Left ventricle myocardium superior (tissue), 1 donor: ENCODE measurements at regions not wholly inside any gene's neighbourhood (a gene's known extent, or its start where the extent isn't known, plus 50 kb on each side); places are given as distances from the start of the nearest gene placed in this dataset.

Experiments
- ATAC-seq: fragments of 200-7000 bp; cut with Tn5 transposase; one replicate; pipeline ENCODE4 v1.9.1; 2020; ENCODE audit warnings: mild to moderate bottlenecking, moderate library complexity
- DNase-seq: peaks from one replicate; pipeline ENCODE4 v3.0.0-alpha.2; 2020
- intact Hi-C: fragments of 100-400 bp; cut with micrococcal nuclease; formaldehyde crosslinking; loops from one replicate; pipeline ENCODE4 v1.11.0; 2022
- donor health status: DM: no; HTN: yes; CAD: no; lungs with severe emphysema.

DNA sequence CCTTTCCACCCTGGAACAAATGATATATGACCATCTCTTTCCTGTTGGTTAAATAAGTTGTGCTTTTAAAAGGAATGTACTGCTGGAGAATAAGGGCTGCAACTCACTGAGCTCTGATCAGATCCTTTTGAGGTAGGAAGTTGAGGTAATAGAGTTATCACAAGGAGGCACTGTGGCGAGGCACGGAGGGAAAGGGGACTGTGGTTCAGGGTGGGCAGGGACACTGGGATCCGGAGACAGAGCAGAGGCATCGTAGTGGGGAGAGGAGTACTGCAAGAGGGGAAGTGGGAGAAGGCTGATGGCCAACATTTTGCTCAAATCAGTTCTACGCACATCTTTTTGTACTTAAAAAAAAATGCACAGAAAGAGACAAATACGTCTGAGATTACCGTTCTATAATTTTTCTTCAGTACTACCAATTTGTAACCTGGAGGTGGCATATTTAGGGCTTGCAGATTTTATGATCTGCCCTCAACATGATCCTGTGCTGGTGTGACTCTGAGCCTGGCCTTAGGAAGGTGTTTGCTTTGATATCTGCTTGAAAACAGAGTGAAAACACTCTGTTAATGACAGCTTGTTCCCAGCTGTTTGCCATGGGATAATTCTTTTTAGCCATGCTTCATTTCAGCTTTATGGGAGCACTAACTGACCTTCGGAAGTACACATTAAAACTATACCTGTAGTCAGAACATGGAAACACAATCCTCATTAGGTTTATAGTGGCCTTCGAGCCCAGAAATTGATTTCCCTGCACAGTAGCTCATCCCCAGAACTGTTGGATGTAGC, 168.1 kb downstream of the KCNE4 start:
- ATAC-seq, result no peak
- intact Hi-C loops, result no loop called here

DNA sequence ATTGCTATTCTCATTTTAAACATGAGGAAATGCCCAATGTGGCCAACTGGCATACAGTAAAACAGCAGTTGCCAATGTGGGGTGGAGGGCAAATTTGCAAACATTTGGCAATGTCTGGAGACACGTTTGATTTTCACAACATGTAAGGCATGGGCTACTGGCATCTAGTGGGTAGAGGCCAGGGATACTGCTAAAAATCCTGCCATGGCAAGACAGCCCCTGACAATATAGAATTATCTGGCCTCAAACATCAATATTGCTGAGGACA, 168.6 kb downstream of the KCNE4 start:
- no peak for ATAC-seq
- intact Hi-C loops, result no loop called here

More for the DNA sequence above, 168.1 kb downstream of the KCNE4 start:
- DNase-seq, result no peak

DNA sequence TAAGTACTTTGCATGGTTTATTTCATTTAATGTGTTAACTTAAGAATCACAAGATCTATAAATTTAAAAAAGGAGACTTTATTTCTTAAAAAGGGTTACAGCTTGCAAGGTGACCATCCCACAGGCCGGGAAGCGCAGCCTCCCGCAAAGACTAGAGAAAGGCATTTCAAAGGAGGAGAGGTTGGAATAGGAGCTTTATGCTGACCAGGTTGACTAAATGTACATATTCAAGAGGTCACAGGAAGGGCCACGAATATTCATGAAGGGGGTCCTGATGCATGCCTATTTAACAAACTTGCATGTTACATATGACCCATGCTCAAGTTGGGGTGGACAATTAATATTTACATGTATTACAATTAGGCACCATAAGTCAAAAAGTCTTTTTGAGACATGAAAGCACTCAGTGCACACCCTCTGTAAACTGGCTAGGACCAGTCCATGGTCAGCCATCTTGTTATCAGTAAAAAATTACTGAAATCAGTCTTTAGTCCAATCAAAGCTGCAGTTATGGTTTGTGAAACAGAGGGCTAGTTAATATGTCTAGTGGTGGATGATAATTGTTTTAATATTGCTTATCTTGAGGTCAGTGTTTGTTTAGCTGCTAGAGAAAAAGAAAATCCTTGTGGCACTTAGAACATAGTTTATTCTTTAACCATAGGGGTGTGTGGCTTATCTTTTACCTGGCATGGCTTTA, 169.3 kb downstream of the KCNE4 start:
- ATAC-seq (no peak), DNase-seq (no peak)
- intact Hi-C loops, result no loop called here

More for the DNA sequence above, 168.6 kb downstream of the KCNE4 start:
- no peak for DNase-seq

DNA sequence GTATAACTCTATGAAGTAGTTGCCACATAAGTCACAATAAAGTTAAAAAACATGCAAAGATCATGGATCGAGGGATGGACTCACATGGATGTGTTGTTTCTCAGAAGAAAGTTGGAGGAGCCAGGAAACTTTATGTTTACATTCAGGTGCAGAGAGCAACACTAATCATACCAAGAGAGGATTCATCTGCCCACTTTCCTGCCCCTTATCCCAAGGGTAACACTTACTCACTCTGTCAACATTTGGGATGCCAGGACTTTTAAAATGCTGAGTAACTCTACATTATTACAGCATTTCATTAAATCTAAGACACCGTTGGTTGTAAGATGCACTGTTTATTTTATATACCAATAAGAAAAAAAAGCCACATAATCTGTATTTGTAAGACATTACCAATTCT, 170.4 kb downstream of the KCNE4 start:
- no peak for ATAC-seq
- DNase-seq, result no peak
- intact Hi-C loops, result no loop called here

DNA sequence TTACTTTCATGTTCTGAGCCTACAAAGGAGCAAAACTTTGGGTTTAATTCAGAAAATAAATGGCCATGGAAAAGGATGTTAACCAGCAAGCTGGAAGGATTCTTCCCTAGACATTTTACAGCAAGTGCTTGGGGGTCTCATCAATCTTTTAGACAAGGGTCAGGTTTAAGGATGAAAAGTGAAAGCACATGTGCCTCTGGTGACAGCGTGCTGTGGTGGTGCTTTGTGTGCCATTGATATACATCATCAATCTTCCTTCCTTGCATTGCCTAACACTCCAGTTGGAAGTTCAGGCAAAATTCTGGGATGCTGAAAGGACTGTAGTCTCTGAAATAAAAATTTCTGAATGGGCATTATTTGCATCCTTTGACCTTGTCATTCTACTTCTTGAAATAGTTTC, 171.2 kb downstream of the KCNE4 start:
- ATAC-seq (no peak), DNase-seq (no peak)
- intact Hi-C loops, result no loop called here

DNA sequence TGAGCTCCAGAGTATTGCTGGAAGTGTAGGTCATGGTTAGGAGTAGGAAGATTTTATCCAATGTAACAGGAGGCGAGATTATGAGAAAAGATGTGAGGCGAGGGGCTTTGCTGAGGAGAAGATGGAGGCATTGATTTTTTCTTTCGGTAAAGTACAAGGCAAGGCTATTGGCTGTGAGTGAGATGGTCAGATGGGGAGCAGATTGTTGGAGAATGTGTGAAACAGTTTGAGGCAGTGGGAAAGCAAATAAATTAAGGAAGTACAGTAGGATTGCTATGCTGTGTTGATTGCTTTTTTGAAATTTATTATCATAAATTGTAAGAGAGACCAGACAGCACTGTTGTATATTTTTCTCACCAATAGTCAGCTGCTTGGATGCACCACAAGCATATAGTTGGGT, 173.3 kb downstream of the KCNE4 start:
- DNase-seq (no peak), ATAC-seq (no peak)
- intact Hi-C loops, result no loop called here

DNA sequence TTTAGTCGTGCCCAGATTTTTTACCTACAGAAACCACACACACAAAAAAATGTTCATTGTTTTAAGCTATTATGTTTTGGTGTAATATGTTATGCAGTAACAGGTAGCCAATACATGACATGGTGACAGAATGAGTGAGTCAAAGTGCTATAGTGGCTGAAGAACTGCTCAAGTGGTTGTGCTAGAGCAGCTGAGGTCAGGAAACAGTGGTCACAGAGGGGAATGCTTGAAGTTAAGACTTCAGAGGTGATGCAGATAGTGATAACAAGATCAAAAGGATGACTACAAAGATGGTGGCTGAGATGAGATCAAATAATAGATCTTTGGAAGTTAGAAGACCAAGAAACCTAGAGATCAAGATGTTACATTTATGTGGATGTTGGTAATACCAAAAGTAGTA, 174.3 kb downstream of the KCNE4 start:
- no peak for ATAC-seq
- no peak for DNase-seq
- intact Hi-C loops, result no loop called here

DNA sequence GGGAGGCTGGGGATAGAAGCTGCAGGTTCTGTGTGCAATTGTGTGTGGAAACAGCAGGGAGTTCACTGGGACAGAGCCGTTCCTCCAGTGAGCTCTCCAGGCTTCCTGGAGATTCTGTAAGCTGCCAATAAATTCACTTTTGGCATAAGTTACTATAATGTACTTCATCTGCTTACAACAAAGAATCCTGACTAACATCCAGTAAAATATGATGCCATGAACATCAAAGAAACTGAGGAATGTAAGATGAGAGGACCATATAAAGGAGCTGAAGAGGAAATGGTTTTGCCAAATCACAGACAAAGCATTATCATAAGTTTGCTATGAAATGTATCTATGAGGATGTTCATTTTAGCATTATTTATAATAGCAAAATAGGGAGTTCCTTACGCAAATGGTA, 175.3 kb downstream of the KCNE4 start:
- DNase-seq (no peak), ATAC-seq (no peak)
- intact Hi-C loops, result no loop called here

DNA sequence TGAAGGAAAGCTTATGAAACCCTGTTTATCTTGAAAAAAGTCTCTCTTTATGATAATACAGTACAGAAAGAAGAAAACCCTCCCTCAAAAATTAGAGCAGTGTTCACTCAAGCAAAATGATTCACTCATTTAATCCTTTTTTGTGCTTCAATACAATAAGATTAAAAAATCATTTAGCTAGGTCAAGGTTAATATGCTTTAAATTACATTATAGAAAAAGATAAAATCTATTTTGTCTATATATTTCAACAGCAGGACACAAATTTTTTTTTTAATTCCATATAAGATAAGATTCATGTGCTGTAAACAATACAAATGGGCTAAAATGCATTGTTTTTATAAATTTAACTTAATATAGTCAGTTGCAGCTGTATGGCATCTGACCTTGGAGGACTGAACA, 176.9 kb downstream of the KCNE4 start:
- intact Hi-C loops, result no loop called here
- DNase-seq, result no peak
- ATAC-seq, result no peak

DNA sequence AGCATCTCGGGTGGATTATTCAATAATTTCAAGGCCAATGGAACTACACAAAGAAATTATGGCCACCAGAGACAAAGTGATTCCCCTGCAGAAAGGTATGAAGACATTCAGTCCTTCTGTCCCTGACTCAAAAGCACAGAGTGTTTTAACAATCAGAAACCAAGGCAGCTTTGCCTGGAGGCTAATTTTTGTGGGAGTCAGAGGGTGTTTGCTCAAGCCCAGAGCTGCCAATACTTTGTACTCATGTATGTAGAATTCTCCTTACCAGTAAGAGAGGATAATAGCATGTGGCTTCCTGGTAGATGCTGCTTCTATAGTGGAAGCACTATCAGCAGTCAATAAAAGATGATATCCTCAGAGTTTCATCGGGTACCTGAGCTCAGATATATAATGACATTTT, 178.4 kb downstream of the KCNE4 start:
- ATAC-seq (no peak), DNase-seq (no peak)
- intact Hi-C loops, result no loop called here

DNA sequence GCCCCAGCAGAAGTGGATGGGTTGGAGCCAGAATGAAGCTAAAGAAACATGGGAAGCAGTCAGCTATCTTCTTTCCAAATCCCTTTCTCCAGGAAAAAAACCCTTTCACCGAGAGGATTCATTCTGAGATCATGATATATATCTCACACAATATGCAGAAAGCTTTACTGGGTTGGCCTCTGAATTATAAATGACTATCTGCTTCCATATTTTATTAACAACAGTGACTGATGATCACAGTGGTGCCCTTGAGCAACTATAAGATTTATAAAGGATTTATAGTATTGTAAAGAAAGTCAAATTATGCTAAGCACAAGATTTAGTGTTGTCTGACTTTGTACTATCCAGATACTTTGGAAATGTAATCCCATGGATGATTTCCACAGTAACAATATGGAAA, 180.3 kb downstream of the KCNE4 start:
- no peak for DNase-seq
- no peak for ATAC-seq
- intact Hi-C loops, result no loop called here

DNA sequence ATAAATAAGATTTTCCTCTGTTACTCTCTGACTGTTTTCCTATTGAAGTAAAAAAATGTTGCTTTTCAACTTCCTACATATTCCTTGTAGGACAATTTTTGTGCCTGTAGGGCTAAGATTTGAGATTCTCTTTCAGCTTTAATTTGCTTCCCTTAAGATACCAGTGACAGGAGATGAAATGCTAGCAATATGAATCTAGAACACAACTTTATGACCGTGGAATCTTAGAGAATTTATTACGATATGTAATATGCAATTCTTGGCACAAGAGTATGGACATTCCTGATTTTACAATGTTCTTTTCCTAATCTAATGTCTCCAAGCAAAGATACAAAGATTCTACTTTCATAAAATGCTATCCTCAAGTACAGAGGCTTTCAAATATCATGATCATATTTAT, 180.9 kb downstream of the KCNE4 start:
- no peak for ATAC-seq
- DNase-seq, result no peak
- intact Hi-C loops, result no loop called here

DNA sequence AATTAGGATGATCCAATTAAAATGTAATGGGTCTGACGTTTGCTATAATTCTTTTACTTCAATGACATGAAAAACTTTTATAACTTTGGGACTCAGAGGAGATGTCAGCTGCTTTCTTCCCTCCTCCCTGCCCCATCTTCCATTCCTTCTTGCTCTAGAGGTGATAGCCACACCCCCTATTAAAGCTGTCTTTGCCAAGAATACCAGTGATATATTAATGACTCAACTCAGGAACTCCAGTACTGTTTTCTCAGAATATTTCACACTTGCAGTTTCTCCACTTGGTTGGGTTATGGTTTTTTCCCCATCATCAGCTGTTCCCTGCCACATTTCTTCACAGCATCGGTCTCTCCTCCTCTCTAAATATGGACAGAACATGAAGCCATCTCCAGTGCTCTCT, 184.0 kb downstream of the KCNE4 start:
- DNase-seq, result no peak
- no peak for ATAC-seq
- intact Hi-C loops, result no loop called here

DNA sequence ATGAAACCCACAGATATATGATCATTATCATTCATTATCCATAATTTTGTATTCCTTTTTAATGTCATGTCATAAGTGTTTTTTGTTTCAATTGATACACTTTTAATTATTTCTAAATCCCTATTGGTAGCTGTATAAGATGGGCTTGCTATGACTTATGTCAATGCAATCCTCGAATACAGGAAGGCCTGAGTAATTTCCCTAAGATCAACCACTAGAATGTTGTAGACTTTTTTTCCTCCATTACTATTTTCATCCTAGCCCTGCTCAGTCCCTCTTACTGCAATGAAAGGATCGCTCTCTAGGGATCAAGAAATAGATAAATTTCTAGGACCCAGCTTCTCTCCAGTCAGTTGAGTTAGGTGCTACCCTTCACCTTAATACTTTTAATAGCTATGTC, 186.3 kb downstream of the KCNE4 start:
- intact Hi-C loops, result no loop called here

DNA sequence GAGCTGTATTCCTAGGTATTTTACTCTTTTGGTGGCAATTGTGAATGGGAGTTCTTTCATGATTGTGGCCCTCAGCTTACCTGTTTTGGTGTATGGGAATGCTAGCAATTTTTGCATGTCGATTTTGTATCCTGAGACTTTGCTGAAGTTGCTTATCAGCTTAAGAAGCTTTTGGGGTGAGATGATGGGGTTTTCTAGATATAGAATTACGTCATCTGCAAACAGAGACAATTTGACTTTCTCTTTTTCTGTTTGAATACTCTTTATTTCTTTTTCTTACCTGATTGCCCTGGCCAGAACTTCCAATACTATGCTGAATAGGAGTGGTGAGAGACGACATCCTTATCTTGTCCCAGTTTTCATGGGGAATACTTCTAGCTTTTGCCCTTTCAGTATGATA, 191.2 kb downstream of the KCNE4 start:
- intact Hi-C loops, result no loop called here
- no peak for ATAC-seq
- no peak for DNase-seq

More for the DNA sequence above, 186.3 kb downstream of the KCNE4 start:
- DNase-seq, result no peak
- no peak for ATAC-seq

DNA sequence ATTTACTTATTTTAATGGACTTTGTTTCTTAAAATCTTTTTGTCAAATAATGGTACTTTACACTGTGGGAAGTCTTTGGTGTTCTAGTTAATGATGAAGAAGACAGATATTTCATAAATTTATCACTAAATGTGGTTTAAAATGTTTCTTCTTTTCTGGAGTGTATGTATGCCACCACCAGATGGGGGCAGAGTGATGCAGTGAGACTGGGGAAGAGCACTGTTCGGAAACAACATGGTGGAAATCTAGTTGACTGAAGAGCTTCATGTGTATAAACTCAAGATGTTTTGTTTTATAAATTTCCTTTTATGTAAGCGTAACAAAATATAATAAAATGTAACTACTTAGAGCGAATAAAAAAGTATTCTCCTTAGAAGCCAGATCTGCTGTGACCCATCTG, 195.1 kb downstream of the KCNE4 start:
- DNase-seq (no peak), ATAC-seq (no peak)
- intact Hi-C loops, result no loop called here

DNA sequence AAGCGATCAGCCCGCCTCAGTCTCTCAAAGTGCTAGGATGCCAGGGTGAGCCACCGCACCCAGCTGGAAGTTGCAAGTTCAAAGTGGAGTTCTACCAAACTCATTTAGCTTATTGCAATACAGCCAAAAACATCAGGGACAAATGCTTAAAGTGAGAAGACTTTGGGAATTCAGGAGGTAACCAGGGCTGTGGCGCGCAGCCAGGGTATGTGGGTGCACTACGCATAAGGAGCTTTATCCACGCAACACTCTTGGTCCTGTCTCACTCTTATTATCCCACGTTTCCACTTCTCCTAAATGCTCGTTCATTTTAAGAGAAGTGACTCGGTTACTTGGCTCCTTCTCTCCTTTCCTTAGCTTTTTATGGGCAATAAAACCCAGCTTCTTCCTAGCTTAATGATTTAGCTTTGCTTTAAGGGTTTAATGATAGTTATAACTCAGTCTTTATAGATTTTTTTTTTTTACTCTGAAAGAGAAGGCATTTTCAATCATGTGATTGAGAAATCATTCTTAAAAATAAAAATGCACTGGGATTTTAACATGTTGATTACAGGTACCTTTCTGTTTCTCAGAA, 199.8 kb downstream of the KCNE4 start:
- DNase-seq (no peak), ATAC-seq (no peak)
- intact Hi-C loops, result no loop called here

DNA sequence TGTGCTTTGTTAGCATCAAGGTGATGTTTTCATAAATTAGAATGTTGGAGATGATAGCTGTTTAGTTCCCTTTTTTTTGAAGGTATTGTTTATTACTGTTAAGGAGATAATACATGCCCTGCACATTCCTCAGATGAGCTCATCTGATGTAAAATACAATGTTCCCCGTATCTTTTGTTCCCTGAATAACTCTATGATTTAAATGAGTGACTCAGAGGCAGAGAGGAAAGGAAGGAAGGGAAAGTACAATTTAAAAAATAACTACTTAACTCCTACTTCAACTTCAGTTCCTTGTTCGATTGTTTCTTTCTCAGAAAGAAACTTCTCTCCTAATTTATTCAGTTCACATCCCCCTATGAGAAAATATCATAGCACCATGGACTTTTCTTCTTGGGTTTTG, 208.7 kb downstream of the KCNE4 start:
- no peak for DNase-seq
- intact Hi-C loops, result no loop called here
- ATAC-seq, result no peak

DNA sequence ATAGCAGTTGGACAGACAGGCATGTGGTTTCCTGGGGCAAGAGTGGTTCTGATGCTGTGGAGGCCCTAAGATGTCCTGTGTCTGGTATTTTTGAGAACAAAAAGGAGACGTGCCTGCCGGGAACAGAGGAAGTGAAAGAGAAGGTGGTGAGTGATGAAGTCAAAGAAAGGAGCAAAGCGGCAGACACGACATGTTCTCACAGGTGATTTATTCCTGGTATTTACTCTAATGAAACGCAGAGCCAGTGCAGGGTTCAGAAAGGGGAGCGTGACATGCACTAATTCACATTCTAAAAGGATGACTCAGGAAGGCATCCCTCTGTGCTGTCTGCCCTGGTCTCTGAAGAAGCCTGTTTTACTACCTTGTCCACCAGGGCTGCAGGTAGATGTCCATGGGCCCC, 211.0 kb downstream of the KCNE4 start:
- no peak for DNase-seq

DNA sequence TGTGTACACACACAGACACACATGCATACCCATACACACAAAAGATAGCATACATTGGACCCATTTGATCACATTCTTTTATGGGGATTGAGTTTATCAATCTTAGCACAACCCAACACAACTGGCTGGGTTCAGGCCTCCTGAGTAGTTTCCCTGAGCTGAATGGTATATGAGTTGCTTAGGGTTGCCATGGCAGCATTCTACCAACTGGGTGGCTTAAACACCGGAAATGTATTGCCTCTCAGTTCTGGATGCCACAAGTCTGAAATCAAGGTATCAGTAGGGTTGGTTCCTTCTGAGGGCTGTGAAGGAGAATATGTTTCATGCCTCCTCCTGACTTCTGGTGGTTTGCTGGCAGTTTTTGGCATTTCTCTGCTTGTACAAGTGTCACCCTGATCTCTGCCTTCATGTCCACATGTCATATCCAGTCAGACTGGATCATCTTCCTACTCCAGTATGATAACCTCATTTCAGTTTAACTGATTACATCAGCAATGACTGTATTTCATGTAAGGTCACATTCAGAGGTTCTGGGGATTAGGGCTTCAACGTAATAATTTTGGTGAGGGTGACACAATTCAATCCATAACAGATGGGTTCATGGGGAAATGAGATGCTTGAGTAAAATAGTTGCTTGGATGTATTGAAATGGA, 212.7 kb downstream of the KCNE4 start:
- ATAC-seq (no peak), DNase-seq (no peak)
- intact Hi-C loops, result no loop called here

More for the DNA sequence above, 211.0 kb downstream of the KCNE4 start:
- no peak for ATAC-seq
- intact Hi-C loops, result no loop called here
